22Rv1 (cell line): ENCODE measurements at regions not wholly inside any gene's neighbourhood (a gene's known extent, or its start where the extent isn't known, plus 50 kb on each side); places are given as distances from the start of the nearest gene placed in this dataset.

Experiments used
- ZFX ChIP-seq: fragments of 450-650 bp; IDR thresholded peaks from 2 replicates; pipeline ENCODE4 v1.6.1; 2017; ENCODE audit warnings: antibody characterized with exemption, borderline replicate concordance
- TF ChIP-seq, protein P1 (sequence below): fragments of 450-650 bp; IDR thresholded peaks from 2 replicates; pipeline ENCODE4 v1.5.1; 2017; ENCODE audit warnings: mild to moderate bottlenecking

GRCh38 chr2:64730551-64731262, 77.0 kb upstream of the SERTAD2 start:
- TF ChIP-seq, protein P1, sequence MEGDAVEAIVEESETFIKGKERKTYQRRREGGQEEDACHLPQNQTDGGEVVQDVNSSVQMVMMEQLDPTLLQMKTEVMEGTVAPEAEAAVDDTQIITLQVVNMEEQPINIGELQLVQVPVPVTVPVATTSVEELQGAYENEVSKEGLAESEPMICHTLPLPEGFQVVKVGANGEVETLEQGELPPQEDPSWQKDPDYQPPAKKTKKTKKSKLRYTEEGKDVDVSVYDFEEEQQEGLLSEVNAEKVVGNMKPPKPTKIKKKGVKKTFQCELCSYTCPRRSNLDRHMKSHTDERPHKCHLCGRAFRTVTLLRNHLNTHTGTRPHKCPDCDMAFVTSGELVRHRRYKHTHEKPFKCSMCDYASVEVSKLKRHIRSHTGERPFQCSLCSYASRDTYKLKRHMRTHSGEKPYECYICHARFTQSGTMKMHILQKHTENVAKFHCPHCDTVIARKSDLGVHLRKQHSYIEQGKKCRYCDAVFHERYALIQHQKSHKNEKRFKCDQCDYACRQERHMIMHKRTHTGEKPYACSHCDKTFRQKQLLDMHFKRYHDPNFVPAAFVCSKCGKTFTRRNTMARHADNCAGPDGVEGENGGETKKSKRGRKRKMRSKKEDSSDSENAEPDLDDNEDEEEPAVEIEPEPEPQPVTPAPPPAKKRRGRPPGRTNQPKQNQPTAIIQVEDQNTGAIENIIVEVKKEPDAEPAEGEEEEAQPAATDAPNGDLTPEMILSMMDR: no peak
- TF ChIP-seq ZFX: no peak
